HepG2 (cell line): ENCODE measurements at regions not wholly inside any gene's neighbourhood (a gene's known extent, or its start where the extent isn't known, plus 50 kb on each side); places are given as distances from the start of the nearest gene placed in this dataset.

Source experiments
- CENPX ChIP-seq: sonication (generic); formaldehyde crosslinking; IDR thresholded peaks from 2 replicates; pipeline ENCODE4 v1.9.0; 2021; ENCODE audit warnings: mild to moderate bottlenecking, missing genetic modification reagents, moderate library complexity
- E2F5 ChIP-seq: sonication (generic); formaldehyde crosslinking; conservative IDR thresholded peaks from 2 replicates; pipeline ENCODE4 v1.4.0; 2020; ENCODE audit warnings: missing genetic modification reagents
- HMG20A ChIP-seq: IDR thresholded peaks from 2 replicates; pipeline ENCODE4 v1.6.1; 2016; ENCODE audit warnings: borderline replicate concordance
- PRMT3 ChIP-seq: sonication (generic); formaldehyde crosslinking; IDR thresholded peaks from 2 replicates; pipeline ENCODE4 v1.8.1; 2022; ENCODE audit warnings: low read depth, mild to moderate bottlenecking, moderate library complexity, missing genetic modification reagents, borderline replicate concordance

GRCh38 chr18:73737990-73738389, 409.6 kb downstream of the FBXO15 start:
- TF ChIP-seq PRMT3 (CRISPR knock-in tag) (no peak), HMG20A (CRISPR knock-in tag) (no peak), E2F5 (no peak), CENPX (CRISPR knock-in tag) (no peak)
